GM12878 (cell line): ENCODE measurements at regions not wholly inside any gene's neighbourhood (a gene's known extent, or its start where the extent isn't known, plus 50 kb on each side); places are given as distances from the start of the nearest gene placed in this dataset.

Experiments
- EZH2 ChIP-seq: IDR thresholded peaks from 2 replicates; pipeline ENCODE4 v1.6.1; 2012; ENCODE audit warnings: low read depth, mild to moderate bottlenecking, control low read depth, inconsistent platforms, low read length, borderline replicate concordance; ENCODE audit not compliant: control insufficient read depth
- MXI1 ChIP-seq: fragments of 150-350 bp; IDR thresholded peaks from 2 replicates; pipeline ENCODE4 v1.6.1; 2011; ENCODE audit warnings: low read depth, mild to moderate bottlenecking, inconsistent platforms, low read length, improper control_type of control experiment
- NFYB ChIP-seq: IDR thresholded peaks from 2 replicates; pipeline ENCODE4 v1.6.1; 2011; ENCODE audit warnings: low read depth, mild to moderate bottlenecking, low read length, improper control_type of control experiment, moderate library complexity; ENCODE audit not compliant: insufficient read depth
- POLR2A ChIP-seq: IDR thresholded peaks from 2 replicates; pipeline ENCODE4 v1.6.1; 2011; ENCODE audit warnings: low read depth, mild to moderate bottlenecking, low read length
- POLR2AphosphoS5 ChIP-seq: IDR thresholded peaks from 2 replicates; pipeline ENCODE4 v1.6.1; 2011; ENCODE audit warnings: mild to moderate bottlenecking, low read length, inconsistent platforms
- SPI1 ChIP-seq: IDR thresholded peaks from 2 replicates; pipeline ENCODE4 v1.6.1; 2011; ENCODE audit warnings: low read depth, mild to moderate bottlenecking, low read length, moderate library complexity, borderline replicate concordance; ENCODE audit not compliant: insufficient read depth
- ZNF687 ChIP-seq: fragments of 450-650 bp; IDR thresholded peaks from 2 replicates; pipeline ENCODE4 v1.6.1; 2017; ENCODE audit warnings: mild to moderate bottlenecking, moderate library complexity
- TF ChIP-seq, protein P1 (sequence below), 3 experiments: IDR thresholded peaks in 2 of 3; conservative IDR thresholded peaks in 1 of 3; 2 replicates each; pipeline ENCODE4 v1.5.1; 2011; ENCODE audit warnings: low read depth in 3 of 3, low read length in 3 of 3, mild to moderate bottlenecking in 3 of 3, control low read depth in 2 of 3, moderate library complexity in 2 of 3, inconsistent platforms in 1 of 3, mixed read lengths in 1 of 3; ENCODE audit not compliant: control insufficient read depth in 2 of 3, insufficient read depth in 1 of 3; ENCODE audit errors: extremely low read depth in 1 of 3
- TF ChIP-seq, protein P2 (sequence below): IDR thresholded peaks from 2 replicates; pipeline ENCODE4 v1.6.1; 2011; ENCODE audit warnings: mild to moderate bottlenecking, low read depth, low read length, moderate library complexity; ENCODE audit not compliant: insufficient replicate concordance

- TF ChIP-seq, protein P1, sequence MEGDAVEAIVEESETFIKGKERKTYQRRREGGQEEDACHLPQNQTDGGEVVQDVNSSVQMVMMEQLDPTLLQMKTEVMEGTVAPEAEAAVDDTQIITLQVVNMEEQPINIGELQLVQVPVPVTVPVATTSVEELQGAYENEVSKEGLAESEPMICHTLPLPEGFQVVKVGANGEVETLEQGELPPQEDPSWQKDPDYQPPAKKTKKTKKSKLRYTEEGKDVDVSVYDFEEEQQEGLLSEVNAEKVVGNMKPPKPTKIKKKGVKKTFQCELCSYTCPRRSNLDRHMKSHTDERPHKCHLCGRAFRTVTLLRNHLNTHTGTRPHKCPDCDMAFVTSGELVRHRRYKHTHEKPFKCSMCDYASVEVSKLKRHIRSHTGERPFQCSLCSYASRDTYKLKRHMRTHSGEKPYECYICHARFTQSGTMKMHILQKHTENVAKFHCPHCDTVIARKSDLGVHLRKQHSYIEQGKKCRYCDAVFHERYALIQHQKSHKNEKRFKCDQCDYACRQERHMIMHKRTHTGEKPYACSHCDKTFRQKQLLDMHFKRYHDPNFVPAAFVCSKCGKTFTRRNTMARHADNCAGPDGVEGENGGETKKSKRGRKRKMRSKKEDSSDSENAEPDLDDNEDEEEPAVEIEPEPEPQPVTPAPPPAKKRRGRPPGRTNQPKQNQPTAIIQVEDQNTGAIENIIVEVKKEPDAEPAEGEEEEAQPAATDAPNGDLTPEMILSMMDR (IDR thresholded peaks at IDR 0.05 in 2 of 3, conservative IDR thresholded peaks at IDR 0.05 in 1 of 3; ENCODE audit: control insufficient read depth in 2 of 3, extremely low read depth in 1 of 3, insufficient read depth in 1 of 3, low read depth in 3 of 3, low read length in 3 of 3), result no peak
- TF ChIP-seq POLR2A, result no peak
- no peak for TF ChIP-seq MXI1
- TF ChIP-seq POLR2AphosphoS5, result no peak
- no peak for TF ChIP-seq SPI1
- TF ChIP-seq, protein P2, sequence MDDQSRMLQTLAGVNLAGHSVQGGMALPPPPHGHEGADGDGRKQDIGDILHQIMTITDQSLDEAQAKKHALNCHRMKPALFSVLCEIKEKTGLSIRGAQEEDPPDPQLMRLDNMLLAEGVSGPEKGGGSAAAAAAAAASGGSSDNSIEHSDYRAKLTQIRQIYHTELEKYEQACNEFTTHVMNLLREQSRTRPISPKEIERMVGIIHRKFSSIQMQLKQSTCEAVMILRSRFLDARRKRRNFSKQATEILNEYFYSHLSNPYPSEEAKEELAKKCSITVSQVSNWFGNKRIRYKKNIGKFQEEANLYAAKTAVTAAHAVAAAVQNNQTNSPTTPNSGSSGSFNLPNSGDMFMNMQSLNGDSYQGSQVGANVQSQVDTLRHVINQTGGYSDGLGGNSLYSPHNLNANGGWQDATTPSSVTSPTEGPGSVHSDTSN, result no peak
- no peak for TF ChIP-seq NFYB
- TF ChIP-seq EZH2, result no peak
- TF ChIP-seq ZNF687, result no peak
Measured at GRCh38 chr7:121562259-121562658, 166.2 kb upstream of the FAM3C start.
